HG02759 (cell line): ENCODE measurements at regions not wholly inside any gene's neighbourhood (a gene's known extent, or its start where the extent isn't known, plus 50 kb on each side); places are given as distances from the start of the nearest gene placed in this dataset.

Experiments
- ATAC-seq: cut with Tn5 transposase; IDR thresholded peaks from one replicate; pipeline ENCODE4 v1.9.1; 2021; ENCODE audit warnings: mild to moderate bottlenecking, moderate library complexity; ENCODE audit not compliant: unreplicated experiment

GRCh38 chr10:31754803-31755624, 173.6 kb downstream of the ARHGAP12 start:
- ATAC-seq, result no peak

DNA sequence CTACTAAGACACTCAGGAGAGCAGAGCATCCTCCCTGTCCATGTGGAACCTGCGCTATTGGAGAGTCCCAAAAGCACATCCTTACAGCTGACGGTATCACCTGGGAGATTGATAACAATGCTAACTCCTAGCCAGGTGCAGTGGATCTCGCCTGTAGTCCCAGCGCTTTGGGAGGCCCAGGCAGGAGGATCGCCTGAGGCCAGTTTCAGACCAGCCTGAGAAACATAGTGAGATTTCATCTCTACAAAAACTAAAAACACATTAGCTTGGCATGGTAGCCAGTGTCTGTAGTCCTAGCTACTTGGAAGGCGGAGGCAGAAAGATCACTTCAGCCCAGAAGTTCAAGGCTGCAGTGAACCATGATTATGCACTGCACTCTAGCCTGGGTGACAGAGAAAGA, 174.9 kb downstream of the ARHGAP12 start:
- ATAC-seq, result no peak

DNA sequence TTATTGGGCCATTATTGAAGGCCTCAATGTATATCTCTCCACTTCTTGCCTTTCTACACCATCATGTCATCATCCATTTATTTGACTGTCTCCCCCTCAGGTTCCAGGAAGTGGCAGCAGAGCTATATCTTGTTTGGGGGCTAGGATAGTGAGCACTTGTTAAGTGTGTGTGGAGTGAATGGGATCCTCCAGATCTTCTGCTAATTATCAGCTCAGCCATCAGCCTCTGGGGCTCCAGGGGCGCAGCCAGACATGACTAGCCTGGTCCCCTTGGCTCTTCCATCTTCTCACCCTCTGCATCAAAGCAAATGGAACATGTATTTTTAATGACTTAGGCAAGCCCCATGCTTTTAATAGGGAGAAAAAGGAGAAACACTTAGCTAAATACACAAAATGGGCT, 176.5 kb downstream of the ARHGAP12 start:
- ATAC-seq, result no peak

DNA sequence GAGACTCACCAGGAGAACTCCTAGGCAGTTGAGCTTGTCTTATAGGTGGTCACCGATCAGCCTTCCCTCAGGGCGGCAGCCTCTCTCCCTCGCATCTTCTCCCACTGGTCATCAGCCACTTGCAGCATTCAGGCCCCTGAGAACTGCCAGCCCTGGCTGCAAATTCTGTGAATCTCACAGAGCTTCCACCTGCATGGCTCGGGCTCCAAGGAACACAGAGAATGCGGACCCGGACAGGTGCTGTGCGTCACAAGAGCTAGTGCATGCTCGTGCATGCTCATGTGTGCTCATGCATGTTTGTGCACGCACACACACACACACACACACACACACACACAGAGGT, 176.9 kb downstream of the ARHGAP12 start:
- no peak for ATAC-seq

DNA sequence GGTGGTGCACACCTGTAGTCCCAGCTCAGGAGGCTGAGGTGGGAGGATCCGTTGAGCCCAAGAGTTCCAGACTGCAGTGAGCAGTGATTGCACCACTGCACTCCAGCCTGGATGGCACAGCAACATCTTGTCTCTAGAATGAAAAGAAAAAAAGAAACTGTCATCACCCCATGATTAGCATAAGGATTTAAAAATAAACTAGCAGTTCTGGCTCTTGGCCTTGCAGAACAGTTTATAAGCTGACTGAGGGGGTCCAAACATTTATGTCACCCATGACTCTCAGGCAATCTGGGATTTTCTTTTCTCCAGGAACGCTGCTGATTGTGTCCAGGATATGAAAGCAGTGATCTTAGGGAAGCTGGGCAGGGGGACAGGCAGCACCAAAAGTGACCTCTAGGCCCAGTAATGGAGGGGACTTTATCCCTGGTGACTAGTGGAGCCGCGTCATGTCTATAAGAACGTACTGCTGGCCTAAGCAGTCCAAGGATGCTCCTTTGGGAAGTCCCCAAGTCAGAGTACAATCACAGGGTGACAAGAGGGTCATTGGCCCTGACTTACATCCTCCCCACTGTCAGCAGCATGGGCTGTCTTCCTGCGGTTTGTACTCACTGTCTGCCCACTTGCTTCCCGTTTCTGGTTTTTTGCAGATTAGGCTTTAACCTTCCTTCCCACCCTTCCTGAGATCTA, 177.4 kb downstream of the ARHGAP12 start:
- ATAC-seq, result no peak

- ATAC-seq, result no peak
Observed at GRCh38 chr10:31749981-31750840, 178.4 kb downstream of the ARHGAP12 start.

DNA sequence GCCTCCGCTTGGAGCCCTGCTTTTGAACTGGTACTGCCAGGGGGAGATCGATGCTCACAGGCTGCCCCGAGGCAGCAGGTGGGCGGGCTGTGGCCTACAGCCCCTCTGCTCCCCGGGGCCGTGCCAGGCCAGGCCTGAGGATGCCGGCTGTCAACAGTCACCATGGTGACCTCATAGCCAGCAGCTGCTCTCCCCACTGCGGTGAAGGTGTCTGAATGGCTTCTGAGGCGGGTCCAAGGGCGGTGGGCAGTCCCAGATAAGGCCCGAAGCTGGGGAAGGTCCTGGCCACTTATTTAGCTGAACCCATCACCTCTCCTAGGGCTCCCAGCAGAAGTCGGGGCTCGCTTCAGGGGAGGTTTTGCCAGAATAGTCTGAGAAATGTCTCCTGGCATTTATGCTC, 179.3 kb downstream of the ARHGAP12 start:
- no peak for ATAC-seq

DNA sequence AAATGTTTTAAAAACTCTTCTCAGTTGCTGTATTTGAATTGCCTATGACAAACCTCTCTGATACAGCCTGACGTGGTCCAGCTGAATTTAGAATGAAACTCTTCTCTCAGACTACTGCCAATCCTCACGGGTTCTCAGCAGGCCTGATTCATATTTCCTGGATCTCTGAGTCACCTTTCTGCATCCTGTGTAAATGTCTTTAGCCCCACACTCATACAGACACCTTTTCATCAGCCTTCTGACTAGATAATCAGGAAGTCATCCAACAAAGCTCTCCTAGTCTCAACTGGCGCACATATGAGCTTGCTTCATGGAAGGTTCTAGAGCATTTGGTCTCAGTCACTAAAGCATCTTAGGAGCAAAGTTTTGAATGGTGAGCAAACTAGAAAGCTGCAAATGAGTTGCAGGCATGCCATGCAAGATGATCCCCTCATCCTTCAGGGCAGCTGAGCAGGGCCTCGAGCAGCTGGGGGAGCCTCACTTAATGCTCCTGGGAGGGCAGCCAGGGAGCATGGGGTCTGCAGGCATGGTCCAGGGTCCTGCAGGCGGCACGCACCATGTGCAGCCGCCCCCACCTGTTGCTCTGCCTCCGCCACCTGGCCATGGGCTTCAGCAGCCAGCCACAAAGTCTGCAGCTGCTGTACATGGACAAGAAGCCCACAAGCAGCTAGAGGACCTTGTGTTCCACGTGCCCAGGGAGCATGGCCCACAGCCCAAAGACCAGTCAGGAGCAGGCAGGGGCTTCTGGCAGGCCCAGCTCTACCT, 182.8 kb downstream of the ARHGAP12 start:
- no peak for ATAC-seq

DNA sequence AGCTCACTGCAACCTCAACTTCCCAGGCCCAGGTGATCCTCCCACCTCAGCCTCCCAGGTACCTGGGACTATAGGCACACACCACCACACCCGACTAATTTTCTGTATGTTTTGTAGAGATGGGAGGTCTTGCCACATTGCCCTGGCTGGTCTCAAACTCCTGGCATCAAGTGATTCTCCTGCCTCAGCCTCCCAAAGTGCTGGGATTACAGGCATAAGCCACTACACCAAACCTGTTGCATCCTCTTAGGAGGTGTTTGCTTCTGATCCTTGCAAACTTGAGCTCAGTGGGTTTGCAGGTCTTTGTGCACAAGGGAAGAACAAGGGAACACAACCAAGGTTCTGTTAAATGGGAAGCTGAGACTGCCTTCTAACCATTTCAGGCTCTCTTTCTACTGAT, 184.6 kb downstream of the ARHGAP12 start:
- no peak for ATAC-seq

DNA sequence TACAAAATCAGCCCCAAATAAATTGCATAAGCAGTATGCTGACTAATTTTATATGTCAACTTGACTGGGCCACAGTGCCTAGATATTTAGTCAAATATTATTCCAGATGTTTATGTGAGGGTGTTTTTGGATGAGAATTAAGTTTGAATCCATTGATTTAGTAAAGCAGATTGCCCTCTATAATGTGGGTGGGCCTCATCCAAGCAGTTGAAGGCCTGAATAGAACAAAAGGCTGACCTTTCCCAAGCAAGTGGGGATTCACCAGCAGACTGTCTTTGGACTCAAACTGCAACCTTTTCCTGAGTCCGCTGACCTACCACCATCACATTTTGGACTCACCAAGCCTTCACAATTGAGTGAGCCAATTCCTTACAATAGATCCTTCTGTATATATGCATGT, 186.4 kb downstream of the ARHGAP12 start:
- ATAC-seq, result no peak

DNA sequence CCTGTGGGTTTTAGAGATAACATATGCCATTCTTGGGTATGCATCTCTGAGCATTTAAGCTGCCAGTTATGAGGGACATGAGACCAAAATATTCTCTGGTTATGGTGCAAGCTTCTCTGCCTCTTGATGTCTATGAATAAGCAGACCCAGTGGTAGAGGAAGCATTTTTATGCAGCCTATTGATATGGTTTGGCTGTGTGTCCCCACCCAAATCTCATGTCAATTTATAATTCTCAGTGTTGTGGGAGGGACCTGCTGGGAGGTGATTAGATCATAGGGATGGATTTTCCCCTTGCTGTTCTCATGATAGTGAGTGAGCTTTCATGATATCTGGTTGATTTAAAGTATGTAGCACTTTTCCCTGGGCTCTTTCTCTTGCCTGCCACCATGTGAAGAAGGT, 187.2 kb downstream of the ARHGAP12 start:
- no peak for ATAC-seq

DNA sequence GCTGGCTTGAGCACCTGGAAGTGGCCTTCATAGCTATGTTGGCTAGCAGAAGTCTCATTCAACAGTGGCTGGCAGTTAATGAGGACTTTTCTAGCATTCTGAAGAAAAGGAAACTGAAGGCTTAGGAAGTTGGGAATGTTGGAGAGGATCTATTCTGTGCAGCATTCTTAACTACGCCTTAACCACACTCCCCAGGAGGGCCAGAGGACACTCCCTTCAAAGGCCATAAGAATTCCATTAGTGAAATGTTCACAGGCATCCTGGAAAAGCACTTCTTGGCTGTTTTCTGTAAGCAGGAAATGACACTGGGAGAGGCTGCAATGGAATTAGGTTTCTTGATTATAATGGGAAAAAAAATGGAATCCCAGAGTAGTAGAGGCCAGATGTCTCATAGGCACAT, 188.9 kb downstream of the ARHGAP12 start:
- ATAC-seq, result no peak

DNA sequence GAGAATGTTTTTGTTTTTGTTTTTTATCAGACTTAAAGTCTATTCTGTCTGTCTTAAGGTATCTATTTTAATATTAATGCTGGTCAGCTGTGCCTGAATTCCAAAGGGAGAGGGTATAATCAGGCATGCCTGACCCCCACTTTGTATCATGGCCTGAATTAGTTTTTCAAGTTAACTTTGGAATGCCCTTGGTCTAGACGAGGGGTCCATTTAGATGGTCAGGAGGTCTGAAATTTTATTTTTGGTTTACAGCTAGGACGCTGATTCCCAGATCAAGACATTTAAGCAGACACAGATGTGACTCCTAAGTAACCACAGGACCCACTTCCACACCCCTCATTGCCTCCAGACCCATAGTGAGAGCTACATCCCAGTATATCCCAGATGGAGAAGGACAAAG, 189.5 kb downstream of the ARHGAP12 start:
- no peak for ATAC-seq

GRCh38 chr10:31731711-31732110, 196.9 kb downstream of the ARHGAP12 start:
- no peak for ATAC-seq

DNA sequence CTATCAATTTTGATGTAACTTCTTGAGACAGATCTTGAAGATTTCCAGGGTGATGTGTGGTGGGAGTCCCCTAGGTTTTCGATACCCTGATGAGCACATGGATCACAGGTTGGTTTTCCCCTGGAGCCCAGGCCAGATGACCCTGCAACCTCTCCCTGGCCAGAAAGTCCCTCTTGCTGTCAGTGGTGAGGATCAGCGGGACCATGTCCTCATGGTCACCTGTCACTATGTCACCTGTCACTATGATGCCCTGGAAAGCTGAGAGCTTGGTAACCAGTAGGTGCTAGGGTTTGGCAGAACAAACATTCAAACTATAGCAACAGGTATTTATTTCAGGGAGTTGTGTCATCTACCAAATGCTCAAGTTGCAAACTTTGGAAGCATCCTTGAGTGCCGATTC, 197.9 kb downstream of the ARHGAP12 start:
- no peak for ATAC-seq

- ATAC-seq, result no peak
Observed at GRCh38 chr10:31728698-31729224, 199.9 kb downstream of the ARHGAP12 start.

DNA sequence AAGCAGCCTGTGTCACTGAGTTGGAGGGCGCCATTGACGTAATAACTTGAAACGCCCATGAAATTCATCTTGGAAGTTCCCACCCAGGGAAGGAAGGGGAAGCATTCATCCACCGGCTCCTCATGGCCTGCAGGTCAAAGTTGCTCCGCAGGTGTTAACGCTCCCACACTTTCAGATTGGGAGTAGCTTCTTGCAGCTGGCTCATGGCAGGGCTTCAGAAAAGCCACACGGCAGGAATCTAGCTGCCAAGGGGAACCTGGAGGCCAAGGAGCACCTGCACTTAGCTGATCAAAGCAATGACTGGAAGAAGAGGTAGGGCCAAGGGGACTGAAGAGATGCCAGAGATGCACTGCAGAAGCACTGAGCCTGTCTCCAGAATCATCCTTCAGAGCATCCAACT, 203.2 kb downstream of the ARHGAP12 start:
- no peak for ATAC-seq

DNA sequence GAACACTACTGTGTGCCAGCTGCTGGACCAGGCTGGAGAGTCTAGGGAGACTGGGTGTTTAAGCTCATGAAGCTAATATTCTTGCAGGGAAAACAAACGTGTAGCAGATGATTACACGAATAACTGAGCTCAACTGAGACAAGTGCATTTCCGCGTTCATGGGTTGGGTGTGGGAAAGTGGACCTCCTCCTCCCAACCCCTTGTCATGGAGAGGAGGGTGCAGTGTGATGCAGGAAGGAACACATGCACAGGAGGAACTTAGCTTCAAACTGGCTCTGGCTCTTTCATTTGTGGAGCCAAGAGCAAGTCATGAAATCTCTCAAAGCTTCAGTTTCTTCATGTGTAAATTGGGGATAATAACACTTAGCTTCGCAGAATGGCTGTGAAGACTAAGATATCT, 204.3 kb downstream of the ARHGAP12 start:
- ATAC-seq, result no peak

DNA sequence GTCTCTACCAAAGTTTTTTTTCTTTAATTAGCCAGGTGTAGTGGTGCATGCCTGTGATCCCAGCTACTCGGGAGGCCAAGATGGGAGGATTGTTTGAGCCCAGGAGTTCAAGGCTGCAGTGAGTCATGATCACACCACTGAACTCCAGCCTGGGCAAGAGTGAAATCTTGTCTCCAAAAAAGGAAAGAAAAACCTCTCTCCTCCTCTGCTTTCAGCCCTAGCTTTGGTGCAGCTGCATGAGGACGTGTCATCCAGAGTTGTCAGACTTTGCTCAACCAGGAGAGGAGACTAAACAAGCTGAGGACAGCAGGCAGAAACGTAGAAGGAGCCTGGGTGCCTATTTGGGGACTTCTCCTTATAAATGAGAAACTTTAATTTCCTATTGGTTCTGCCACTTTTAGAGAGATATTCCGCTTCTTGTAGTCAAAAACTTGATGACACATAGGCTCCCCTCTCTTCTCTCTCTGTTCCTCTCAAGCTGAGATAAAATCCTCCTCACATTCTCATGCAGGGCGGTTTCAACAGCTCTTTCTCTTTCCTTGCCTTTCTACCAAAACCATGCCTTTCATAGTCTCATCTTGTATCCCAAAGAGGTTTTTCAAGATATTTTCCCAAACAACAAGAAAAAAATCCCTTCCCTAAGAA, 205.4 kb downstream of the ARHGAP12 start:
- no peak for ATAC-seq

DNA sequence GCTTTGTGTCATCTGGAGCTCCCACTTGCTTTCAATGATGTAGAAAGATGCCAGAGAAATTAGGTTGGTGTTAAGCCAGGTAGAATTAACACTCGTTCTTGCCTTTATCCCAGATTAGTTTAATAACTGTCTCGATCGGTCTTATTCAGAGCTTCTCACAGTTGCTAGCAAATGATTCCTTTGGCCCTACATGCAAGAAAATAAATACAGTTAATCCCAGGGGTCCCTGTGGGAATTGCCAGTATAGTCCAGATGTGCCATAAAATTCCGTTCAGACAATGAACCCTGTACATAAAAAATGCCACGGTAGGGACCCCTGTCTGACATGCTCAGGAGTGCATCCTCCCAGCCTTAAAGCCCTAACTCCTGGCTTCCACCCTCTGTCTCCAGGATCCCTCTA, 207.5 kb downstream of the ARHGAP12 start:
- no peak for ATAC-seq
